IMR-90 (cell line): ENCODE measurements at regions not wholly inside any gene's neighbourhood (a gene's known extent, or its start where the extent isn't known, plus 50 kb on each side); places are given as distances from the start of the nearest gene placed in this dataset.

Experiments used
- ATAC-seq: fragments of 200-7000 bp; cut with Tn5 transposase; 2 replicates; pipeline ENCODE4 v1.9.1; 2020; ENCODE audit warnings: low read depth, mild to moderate bottlenecking, moderate library complexity
- BruUV-seq: library from RNA; stranded (reverse); fragments of 400-500 nt; replicated peaks from 2 replicates; lab custom pipeline; 2021; lab: Mats Ljungman, UMichigan
- CTCF ChIA-PET: fragments of 300-600 bp; formaldehyde crosslinking; extraction: SDS; loops from one replicate; lab custom pipeline; 2021; ENCODE audit warnings: antibody characterized with exemption; lab: Yijun Ruan, JAX
- POLR2A ChIA-PET: fragments of 300-600 bp; sonication (Branson Sonifier 250); formaldehyde crosslinking; loops from one replicate; lab custom pipeline; 2022; ENCODE audit warnings: antibody characterized with exemption; ENCODE audit not compliant: unreplicated experiment; lab: Charles Lee
- DNase-seq: peaks from one replicate; pipeline ENCODE4 v3.0.0; 2013
- H2AFZ ChIP-seq: replicated peaks from 2 replicates; pipeline ENCODE3; 2013; ENCODE audit warnings: low read length, mild to moderate bottlenecking; ENCODE audit not compliant: poor library complexity
- H2AK5ac ChIP-seq: 2 replicates; pipeline ENCODE4 v1.6.1; 2013; ENCODE audit warnings: low read depth, low read length, inconsistent platforms
- H2AK9ac ChIP-seq: replicated peaks from 2 replicates; pipeline ENCODE3; 2013; ENCODE audit warnings: mild to moderate bottlenecking, low read depth, low read length, moderate library complexity; ENCODE audit not compliant: poor library complexity
- H2BK120ac ChIP-seq: 2 replicates; pipeline ENCODE4 v1.6.1; 2013; ENCODE audit warnings: low read depth, low read length, inconsistent platforms
- H2BK15ac ChIP-seq: 3 replicates; pipeline ENCODE4 v1.6.1; 2013; ENCODE audit warnings: low read depth, low read length, inconsistent platforms
- H2BK20ac ChIP-seq: 2 replicates; pipeline ENCODE4 v1.6.1; 2013; ENCODE audit warnings: low read depth, mild to moderate bottlenecking, inconsistent platforms, low read length, moderate library complexity
- H2BK5ac ChIP-seq: 2 replicates; pipeline ENCODE4 v1.6.1; 2013; ENCODE audit warnings: mild to moderate bottlenecking, low read depth, low read length, inconsistent platforms; ENCODE audit not compliant: poor library complexity, severe bottlenecking
- H3K14ac ChIP-seq: replicated peaks from 2 replicates; pipeline ENCODE4 v1.6.1; 2013; ENCODE audit warnings: low read depth, low read length, inconsistent platforms
- H3K18ac ChIP-seq: 2 replicates; pipeline ENCODE4 v1.6.1; 2013; ENCODE audit warnings: low read depth, low read length, control low read depth
- H3K23ac ChIP-seq: 2 replicates; pipeline ENCODE4 v1.6.1; 2013; ENCODE audit warnings: low read depth, low read length, inconsistent platforms
- H3K27ac ChIP-seq: 2 replicates; pipeline ENCODE4 v1.5.1; 2013; ENCODE audit warnings: mild to moderate bottlenecking, control low read depth, low read length; ENCODE audit not compliant: insufficient read depth
- H3K27me3 ChIP-seq: 2 replicates; pipeline ENCODE4 v1.6.1; 2013; ENCODE audit warnings: low read length; ENCODE audit not compliant: control insufficient read depth, insufficient read depth
- H3K36me3 ChIP-seq: 2 replicates; pipeline ENCODE4 v1.6.1; 2013; ENCODE audit warnings: low read length, mixed read lengths; ENCODE audit not compliant: control insufficient read depth, insufficient read depth
- H3K4ac ChIP-seq: 2 replicates; pipeline ENCODE4 v1.6.1; 2013; ENCODE audit warnings: low read depth, low read length, inconsistent platforms
- H3K4me1 ChIP-seq: 2 replicates; pipeline ENCODE4 v1.6.1; 2013; ENCODE audit warnings: low read length, mixed read lengths; ENCODE audit not compliant: control insufficient read depth, insufficient read depth
- H3K4me2 ChIP-seq: 2 replicates; pipeline ENCODE4 v1.6.1; 2013; ENCODE audit warnings: low read depth, mild to moderate bottlenecking, control low read depth, low read length, moderate library complexity
- H3K4me3 ChIP-seq: 2 replicates; pipeline ENCODE4 v1.5.1; 2013; ENCODE audit warnings: low read depth, mild to moderate bottlenecking, control low read depth, low read length, moderate library complexity; ENCODE audit not compliant: insufficient read depth
- H3K56ac ChIP-seq: 2 replicates; pipeline ENCODE4 v1.6.1; 2013; ENCODE audit warnings: low read length, inconsistent platforms; ENCODE audit not compliant: insufficient read depth; ENCODE audit errors: extremely low read depth
- H3K79me1 ChIP-seq, 2 experiments: 2 replicates each; pipeline ENCODE4 v1.6.1; 2013; ENCODE audit warnings: low read length in 2 of 2, inconsistent platforms in 1 of 2, low read depth in 1 of 2
- H3K9ac ChIP-seq: 2 replicates; pipeline ENCODE4 v1.6.1; 2013; ENCODE audit warnings: low read depth, low read length, control low read depth
- H3K9me1 ChIP-seq: 2 replicates; pipeline ENCODE4 v1.6.1; 2013; ENCODE audit warnings: low read length, inconsistent platforms; ENCODE audit not compliant: insufficient read depth
- H3K9me3 ChIP-seq: 2 replicates; pipeline ENCODE4 v1.6.1; 2013; ENCODE audit warnings: low read length; ENCODE audit not compliant: control insufficient read depth, insufficient read depth
- H4K20me1 ChIP-seq: 2 replicates; pipeline ENCODE4 v1.6.1; 2013; ENCODE audit warnings: low read length, inconsistent platforms; ENCODE audit not compliant: insufficient read depth
- H4K5ac ChIP-seq: 2 replicates; pipeline ENCODE4 v1.6.1; 2013; ENCODE audit warnings: mild to moderate bottlenecking, low read depth, low read length, control low read depth
- H4K8ac ChIP-seq, 2 experiments: 2 replicates each; pipeline ENCODE4 v1.6.1; 2013; ENCODE audit warnings: low read depth in 2 of 2, low read length in 2 of 2, control low read depth in 1 of 2, inconsistent platforms in 1 of 2
- H4K91ac ChIP-seq: 2 replicates; pipeline ENCODE4 v1.6.1; 2013; ENCODE audit warnings: low read depth, low read length, inconsistent platforms; ENCODE audit not compliant: insufficient read depth
- BHLHE40 ChIP-seq: fragments of 150-350 bp; IDR thresholded peaks from 2 replicates; pipeline ENCODE4 v1.6.1; 2016; ENCODE audit warnings: mild to moderate bottlenecking, low read depth, low read length
- CEBPB ChIP-seq: IDR thresholded peaks from 2 replicates; pipeline ENCODE4 v1.6.1; 2012; ENCODE audit warnings: low read depth, low read length, improper control_type of control experiment
- CHD1 ChIP-seq: IDR thresholded peaks from 2 replicates; pipeline ENCODE4 v1.6.1; 2012; ENCODE audit warnings: low read depth, low read length, improper control_type of control experiment
- MAFK ChIP-seq: IDR thresholded peaks from 2 replicates; pipeline ENCODE4 v1.6.1; 2012; ENCODE audit warnings: low read depth, low read length, improper control_type of control experiment
- MAZ ChIP-seq: IDR thresholded peaks from 2 replicates; pipeline ENCODE4 v1.6.1; 2012; ENCODE audit warnings: low read depth, mild to moderate bottlenecking, low read length, improper control_type of control experiment, moderate library complexity, borderline replicate concordance
- NFE2L2 ChIP-seq: fragments of 150-350 bp; IDR thresholded peaks from 2 replicates; pipeline ENCODE4 v1.6.1; 2016; ENCODE audit warnings: low read depth, mild to moderate bottlenecking, low read length
- POLR2A ChIP-seq: IDR thresholded peaks from 2 replicates; pipeline ENCODE4 v1.6.1; 2012; ENCODE audit warnings: mild to moderate bottlenecking, low read depth, low read length
- RAD21 ChIP-seq: IDR thresholded peaks from 2 replicates; pipeline ENCODE4 v1.6.1; 2012; ENCODE audit warnings: low read length, improper control_type of control experiment
- SMC3 ChIP-seq: fragments of 150-350 bp; IDR thresholded peaks from 2 replicates; pipeline ENCODE4 v1.6.1; 2016; ENCODE audit warnings: low read depth, mild to moderate bottlenecking, antibody characterized with exemption, low read length, moderate library complexity
- WGBS, 2 experiments: methylation state at CpG; one replicate each; pipeline versions ENCODE4 v1.1.5 to v1.1.7; 2013; ENCODE audit warnings: missing lambda C conversion rate in 2 of 2; ENCODE audit not compliant: insufficient read length in 1 of 2; ENCODE audit errors: extremely low coverage in 2 of 2; 5-methylcytosine and 5-hydroxymethylcytosine counted together
- dilution Hi-C: fragments of 300-500 bp; cut with HindIII; formaldehyde crosslinking; loops from one replicate; pipeline ENCODE4 v1.14.3; 2018; ENCODE audit warnings: low sequenced_read_pairs; ENCODE audit not compliant: unreplicated experiment
- in situ Hi-C: fragments of 300-500 bp; cut with MboI; formaldehyde crosslinking; loops from 3 replicates; pipeline ENCODE4 v1.14.3; 2019; ENCODE audit warnings: low sequenced_read_pairs, inconsistent platforms, mixed read lengths
- intact Hi-C: fragments of 100-400 bp; cut with micrococcal nuclease; formaldehyde crosslinking; loops from 2 replicates; pipeline ENCODE4 v1.10.0; 2022
- TF ChIP-seq, protein P1 (sequence below): conservative IDR thresholded peaks from 2 replicates; pipeline ENCODE4 v1.5.1; 2012; ENCODE audit warnings: mild to moderate bottlenecking, low read depth, low read length, improper control_type of control experiment
- TF ChIP-seq, protein P2 (sequence below): fragments of 150-350 bp; IDR thresholded peaks from 2 replicates; pipeline ENCODE4 v1.6.1; 2017; ENCODE audit warnings: mild to moderate bottlenecking, antibody characterized with exemption, low read length, low read depth
- TF ChIP-seq, protein P3 (sequence below): fragments of 150-350 bp; IDR thresholded peaks from 2 replicates; pipeline ENCODE4 v1.6.1; 2016; ENCODE audit warnings: low read depth, mild to moderate bottlenecking, low read length, moderate library complexity, borderline replicate concordance

DNA sequence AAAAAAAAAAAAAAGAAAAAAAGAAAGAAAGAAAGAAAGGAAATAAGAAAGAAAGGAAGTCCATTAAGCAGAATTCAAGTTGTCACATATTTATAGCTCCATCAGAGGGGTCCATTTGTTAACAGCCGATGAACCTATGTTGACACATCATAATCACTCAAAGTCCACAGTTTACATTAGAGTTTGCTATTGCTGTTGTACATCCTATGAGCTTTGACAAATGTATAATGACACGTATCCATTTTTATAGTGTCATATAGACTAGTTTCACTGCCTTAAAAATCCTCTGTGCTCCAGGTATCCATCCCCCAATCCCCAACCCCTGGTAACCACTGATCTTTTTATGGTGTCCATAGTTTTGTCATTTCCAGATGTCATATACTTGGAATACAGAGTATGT, 335.2 kb downstream of the RND3 start:
- ChIA-PET CTCF (no interaction called here), POLR2A (no interaction called here)
- in situ Hi-C loops (no loop called here), intact Hi-C loops (no loop called here), dilution Hi-C loops (no loop called here)
- H3K4ac ChIP-seq, result no peak overlapping the region
- H3K56ac ChIP-seq, result no peak overlapping the region
- no peak overlapping the region for H4K8ac ChIP-seq
- BruUV-seq, result no TSS peak
- no peak overlapping the region for H2BK5ac ChIP-seq
- no peaks in the 10 kb centered on the region for H4K20me1 ChIP-seq
- H2AFZ ChIP-seq, result no peak overlapping the region
- no peak overlapping the region for H2AK9ac ChIP-seq
- no peak overlapping the region for H3K9ac ChIP-seq
- no peak overlapping the region for H4K5ac ChIP-seq
- no peaks in the 10 kb centered on the region for H3K79me1 ChIP-seq
- no peak overlapping the region for H3K4me2 ChIP-seq
- H2AK5ac ChIP-seq, result no peak overlapping the region
- no peak overlapping the region for H3K23ac ChIP-seq
- no peak overlapping the region for H3K18ac ChIP-seq
- no peaks in the 10 kb centered on the region for H3K27me3 ChIP-seq
- no CpG with 5 or more reads among the region's 2 CpGs for WGBS, 2 experiments
- H4K91ac ChIP-seq, result no peak overlapping the region
- H3K4me3 ChIP-seq, result no peak overlapping the region
- H3K27ac ChIP-seq, result no peak overlapping the region
- H3K14ac ChIP-seq, result no peak overlapping the region
- no peaks in the 10 kb centered on the region for H3K36me3 ChIP-seq
- no peak for ATAC-seq
- peaks cover 6% of the 10 kb centered on the region for H3K4me1 ChIP-seq
- no peaks in the 10 kb centered on the region for H3K9me1 ChIP-seq
- TF ChIP-seq, protein P1, sequence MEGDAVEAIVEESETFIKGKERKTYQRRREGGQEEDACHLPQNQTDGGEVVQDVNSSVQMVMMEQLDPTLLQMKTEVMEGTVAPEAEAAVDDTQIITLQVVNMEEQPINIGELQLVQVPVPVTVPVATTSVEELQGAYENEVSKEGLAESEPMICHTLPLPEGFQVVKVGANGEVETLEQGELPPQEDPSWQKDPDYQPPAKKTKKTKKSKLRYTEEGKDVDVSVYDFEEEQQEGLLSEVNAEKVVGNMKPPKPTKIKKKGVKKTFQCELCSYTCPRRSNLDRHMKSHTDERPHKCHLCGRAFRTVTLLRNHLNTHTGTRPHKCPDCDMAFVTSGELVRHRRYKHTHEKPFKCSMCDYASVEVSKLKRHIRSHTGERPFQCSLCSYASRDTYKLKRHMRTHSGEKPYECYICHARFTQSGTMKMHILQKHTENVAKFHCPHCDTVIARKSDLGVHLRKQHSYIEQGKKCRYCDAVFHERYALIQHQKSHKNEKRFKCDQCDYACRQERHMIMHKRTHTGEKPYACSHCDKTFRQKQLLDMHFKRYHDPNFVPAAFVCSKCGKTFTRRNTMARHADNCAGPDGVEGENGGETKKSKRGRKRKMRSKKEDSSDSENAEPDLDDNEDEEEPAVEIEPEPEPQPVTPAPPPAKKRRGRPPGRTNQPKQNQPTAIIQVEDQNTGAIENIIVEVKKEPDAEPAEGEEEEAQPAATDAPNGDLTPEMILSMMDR, result no peak
- TF ChIP-seq MAFK (no peak), NFE2L2 (no peak), MAZ (no peak), POLR2A (no peak), SMC3 (no peak), CHD1 (no peak), RAD21 (no peak), BHLHE40 (no peak), CEBPB (no peak)
- TF ChIP-seq, protein P2, sequence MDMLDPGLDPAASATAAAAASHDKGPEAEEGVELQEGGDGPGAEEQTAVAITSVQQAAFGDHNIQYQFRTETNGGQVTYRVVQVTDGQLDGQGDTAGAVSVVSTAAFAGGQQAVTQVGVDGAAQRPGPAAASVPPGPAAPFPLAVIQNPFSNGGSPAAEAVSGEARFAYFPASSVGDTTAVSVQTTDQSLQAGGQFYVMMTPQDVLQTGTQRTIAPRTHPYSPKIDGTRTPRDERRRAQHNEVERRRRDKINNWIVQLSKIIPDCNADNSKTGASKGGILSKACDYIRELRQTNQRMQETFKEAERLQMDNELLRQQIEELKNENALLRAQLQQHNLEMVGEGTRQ, result no peak
- TF ChIP-seq, protein P3, sequence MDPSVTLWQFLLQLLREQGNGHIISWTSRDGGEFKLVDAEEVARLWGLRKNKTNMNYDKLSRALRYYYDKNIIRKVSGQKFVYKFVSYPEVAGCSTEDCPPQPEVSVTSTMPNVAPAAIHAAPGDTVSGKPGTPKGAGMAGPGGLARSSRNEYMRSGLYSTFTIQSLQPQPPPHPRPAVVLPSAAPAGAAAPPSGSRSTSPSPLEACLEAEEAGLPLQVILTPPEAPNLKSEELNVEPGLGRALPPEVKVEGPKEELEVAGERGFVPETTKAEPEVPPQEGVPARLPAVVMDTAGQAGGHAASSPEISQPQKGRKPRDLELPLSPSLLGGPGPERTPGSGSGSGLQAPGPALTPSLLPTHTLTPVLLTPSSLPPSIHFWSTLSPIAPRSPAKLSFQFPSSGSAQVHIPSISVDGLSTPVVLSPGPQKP, result no peak
- no peak overlapping the region for H2BK20ac ChIP-seq
- H2BK120ac ChIP-seq, result no peak overlapping the region
- DNase-seq, result no peak
- no peak overlapping the region for H2BK15ac ChIP-seq
- H3K9me3 ChIP-seq, result no peaks in the 10 kb centered on the region; the same call in 1 of the 2 replicates
